GM21723 (cell line): ENCODE measurements at regions not wholly inside any gene's neighbourhood (a gene's known extent, or its start where the extent isn't known, plus 50 kb on each side); places are given as distances from the start of the nearest gene placed in this dataset.
"Not testable (repeated sequence)": the region's sequence is repeated elsewhere in the genome, so short reads cannot be mapped to it uniquely, and the experiment has no call there.

ENCODE experiments used
- ATAC-seq: cut with Tn5 transposase; IDR thresholded peaks from one replicate; pipeline ENCODE4 v1.9.1; 2021; ENCODE audit warnings: mild to moderate bottlenecking, moderate library complexity; ENCODE audit not compliant: unreplicated experiment

DNA sequence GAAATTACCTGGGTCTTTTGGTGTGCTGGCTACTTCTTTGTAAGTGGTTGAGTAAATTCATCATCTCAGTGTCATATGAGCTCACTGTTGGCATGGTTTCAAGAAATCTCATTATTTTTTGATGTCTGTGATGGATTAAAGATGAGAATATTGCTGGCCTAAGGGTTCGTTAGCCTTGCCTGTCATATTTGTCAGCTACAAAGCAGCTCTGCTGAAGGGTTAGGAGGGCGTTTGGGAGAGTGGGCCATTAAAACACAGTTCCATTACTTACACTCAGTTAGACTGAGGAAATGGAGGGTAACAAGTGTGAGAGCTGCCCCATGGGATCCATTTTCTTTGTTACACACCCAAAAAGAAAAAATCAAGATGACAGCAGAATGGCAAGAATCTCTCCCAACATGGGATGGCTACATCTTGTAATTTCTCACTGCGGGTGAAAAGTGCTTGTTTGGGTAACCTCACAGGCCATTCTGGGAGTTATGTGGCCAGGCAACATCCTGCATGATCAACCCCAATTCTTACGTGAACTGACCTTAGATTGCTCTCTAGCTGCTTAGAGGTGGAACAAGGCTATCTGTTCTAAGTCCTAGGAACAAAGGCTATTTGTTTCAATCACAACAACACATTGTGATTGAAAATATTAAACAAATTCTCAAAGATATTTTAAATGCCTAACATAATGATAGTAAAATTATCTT is 609.5 kb upstream of the RGMB start:
- ATAC-seq, result no peak

DNA sequence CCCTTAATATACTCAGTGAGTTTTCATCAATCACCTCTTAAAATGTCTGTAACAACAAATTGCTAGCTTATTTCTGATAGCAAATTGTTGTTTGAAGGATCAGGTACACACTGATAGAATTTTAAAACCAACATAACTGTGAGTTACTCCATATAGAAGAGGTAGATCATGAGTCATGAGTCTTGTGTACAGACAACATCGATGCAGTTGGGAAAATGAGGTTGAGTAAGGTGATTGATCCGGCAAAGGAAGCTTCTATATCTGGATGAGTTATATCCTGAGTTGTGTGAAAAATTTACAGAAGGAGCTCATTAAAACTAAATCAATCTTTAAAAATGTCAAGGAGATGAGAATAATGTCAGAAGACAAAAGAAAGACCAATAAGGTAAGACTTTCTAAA is 604.6 kb upstream of the RGMB start:
- no peak for ATAC-seq

DNA sequence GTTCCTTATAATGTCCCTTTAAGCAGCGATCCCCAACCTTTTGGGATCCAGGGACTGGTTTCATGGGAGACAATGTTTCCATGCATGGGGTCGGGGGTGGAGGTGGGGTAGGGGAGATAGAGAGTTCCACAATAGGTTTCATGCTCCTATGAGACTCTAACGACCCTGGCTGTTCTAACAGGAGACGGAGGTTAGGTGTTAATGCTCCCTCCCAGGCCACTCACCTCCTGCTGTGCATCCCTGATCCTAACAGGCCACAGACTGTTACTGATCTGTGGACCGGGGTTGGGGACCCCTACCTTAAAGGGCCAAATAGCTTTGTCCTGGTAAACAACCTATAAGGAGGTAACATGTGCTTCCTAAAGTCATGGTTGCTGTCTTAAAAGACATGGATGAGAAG is 602.5 kb upstream of the RGMB start:
- no peak for ATAC-seq

DNA sequence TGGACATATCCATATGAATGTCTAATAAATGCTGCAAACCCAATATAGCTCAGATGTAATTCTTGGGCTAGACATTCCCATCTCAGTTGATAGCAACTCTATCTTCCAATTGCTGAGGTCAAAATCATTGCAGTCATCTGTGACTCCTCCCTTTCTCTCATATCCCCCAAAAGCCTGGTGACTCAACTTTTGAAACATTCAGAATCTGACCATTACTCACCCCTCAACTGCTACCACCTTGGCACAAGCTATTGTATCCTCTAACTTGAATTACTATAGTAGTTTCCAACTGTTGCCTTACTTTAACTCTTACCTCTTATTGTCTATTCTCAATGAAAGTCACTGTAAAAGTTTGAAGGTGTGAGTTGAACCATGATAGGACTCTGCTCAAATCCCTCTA is 600.1 kb upstream of the RGMB start:
- ATAC-seq, result no peak

DNA sequence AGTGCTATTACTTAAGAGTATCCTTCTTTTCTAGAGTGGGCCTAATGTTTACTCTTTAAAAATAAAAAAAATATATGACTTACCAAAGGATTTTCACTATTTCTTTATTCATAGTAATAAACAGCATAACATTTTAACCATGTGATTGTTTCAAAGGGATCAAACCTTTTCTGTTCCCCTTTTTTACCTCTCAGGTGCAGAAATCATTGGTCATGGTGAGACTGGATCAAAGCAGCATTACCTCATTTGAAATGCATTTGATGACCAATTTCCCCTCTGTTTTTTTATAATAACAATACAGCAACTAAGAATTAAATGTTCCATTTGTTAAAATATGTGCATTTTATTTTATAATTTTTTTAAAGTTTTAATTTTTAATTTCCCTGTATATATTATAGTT is 598.0 kb upstream of the RGMB start:
- no peak for ATAC-seq

DNA sequence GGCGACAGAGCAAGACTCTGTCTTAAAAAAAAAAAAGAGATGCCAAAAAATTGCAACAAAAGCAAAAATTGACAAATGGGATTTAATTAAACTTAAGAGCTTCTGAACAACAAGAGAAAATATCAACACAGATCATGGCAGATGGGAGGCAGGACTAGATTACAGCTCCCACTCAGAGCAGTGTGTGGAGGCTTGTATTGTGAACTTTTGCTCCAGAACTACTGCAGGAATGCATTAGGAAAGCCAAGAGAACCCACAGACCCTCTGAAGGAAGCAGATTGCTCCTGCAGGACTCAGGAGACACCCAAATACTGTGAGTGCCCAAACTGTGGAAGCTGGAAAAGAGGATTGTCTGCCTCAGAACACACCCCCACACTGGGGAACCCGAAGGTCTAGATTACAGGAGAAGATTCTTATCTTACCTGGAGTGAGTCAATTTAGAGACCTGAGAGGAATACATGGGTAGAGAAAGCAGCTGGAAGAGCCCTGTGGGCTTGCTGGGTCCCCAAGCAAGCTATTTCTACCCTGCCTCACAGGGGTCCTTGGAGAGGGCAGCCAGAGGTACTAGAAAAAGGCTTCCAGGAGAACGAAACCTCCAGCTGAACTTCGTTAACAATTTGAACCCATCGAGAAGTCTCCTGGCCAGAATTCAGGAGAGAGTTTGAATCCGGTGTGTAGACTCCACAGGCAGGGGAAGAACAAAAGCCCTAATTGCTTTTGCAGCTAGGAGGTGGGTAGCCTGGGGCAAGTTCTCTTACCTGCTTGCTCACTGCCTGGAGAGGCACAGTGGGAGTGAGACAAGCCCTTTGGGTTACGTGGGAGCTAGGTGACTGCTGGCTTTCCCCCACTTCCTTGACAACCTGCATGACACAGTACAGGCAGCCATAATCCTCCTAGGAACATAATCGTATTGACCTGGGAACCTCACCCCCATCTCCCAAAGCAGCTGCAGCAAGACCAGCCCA is 593.4 kb upstream of the RGMB start:
- ATAC-seq, result no peak

DNA sequence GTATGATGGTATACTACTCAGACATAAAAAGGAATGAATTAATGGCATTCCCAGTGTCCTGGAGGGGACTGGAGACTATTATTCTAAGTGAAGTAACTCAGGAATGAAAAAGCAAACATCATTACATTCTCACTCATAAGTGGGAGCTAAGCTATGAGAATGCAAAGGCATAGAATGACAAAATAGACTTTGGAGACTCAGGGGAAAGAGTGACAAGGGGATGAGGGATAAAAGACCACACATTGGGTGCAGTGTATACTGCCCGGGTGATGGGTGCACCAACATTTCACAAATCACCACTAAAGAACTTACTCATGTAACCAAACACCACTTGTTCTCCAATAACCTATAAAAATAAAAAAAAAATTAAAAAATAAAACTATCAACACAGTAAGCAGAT is 587.3 kb upstream of the RGMB start:
- no peak for ATAC-seq

DNA sequence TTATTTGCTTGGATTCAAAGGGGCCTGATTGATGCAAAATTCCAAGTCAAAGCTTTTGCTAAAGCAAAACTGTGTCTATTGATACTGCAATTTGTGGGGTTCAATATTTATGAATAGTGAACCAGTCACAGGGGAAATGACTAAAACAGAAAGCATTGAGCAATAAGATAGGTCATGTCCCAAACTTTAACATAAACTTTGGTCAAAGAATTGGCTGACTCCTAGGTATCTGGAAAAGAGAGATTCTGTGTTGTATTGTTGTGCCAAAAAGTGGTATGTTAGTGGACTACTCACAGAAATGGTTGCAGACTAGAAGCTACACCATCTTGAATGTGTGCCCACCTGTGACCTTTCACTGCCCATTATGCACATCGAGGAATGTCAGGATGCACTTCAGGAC is 585.5 kb upstream of the RGMB start:
- no peak for ATAC-seq

DNA sequence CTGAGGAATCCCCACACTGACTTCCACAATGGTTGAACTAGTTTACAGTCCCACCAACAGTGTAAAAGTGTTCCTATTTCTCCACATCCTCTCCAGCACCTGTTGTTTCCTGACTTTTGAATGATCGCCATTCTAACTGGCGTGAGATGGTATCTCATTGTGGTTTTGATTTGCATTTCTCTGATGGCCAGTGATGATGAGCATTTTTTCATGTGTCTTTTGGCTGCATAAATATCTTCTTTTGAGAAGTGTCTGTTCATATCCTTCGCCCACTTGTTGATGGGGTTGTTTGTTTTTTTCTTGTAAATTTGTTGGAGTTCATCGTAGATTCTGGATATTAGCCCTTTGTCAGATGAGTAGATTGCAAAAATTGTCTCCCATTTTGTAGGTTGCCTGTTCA is 583.1 kb upstream of the RGMB start:
- not testable (repeated sequence) for ATAC-seq

DNA sequence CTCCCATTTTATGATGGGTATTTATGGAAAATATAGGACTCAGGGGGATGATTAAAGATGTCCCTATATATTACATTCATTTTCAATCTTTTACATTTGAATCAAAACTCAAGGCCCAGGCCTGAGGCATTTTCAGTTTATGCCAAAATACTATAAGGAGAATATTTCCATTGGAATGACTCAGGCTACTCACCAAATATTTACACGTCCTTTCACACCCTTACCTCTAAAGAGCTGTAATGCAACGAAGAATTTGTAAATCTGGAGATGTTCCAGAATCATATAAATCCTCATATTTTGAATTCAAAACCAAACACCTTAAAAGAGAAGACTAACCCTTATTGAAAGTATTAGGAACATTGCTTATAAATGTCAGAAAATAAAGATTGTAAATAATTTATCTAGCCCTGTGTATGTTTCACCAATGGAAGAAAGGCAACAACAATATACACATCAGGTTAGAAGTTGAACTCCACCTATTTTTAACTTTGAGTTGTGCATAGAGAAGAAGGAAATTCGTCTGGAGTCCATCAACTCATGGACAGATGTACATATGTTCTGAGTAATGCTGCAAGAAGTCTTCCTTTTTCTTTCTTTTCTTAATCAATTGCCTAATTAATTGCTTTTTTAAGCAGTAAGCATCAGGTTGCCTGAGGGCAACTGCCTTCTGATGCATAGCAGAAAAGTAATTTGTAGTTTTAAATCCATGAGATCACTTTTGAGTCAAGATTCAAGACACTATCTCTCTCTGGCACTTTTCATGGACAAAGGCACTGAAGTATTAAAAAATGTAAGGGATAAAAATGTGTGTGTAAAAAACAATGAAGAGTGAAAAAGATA is 579.3 kb upstream of the RGMB start:
- ATAC-seq, result no peak

DNA sequence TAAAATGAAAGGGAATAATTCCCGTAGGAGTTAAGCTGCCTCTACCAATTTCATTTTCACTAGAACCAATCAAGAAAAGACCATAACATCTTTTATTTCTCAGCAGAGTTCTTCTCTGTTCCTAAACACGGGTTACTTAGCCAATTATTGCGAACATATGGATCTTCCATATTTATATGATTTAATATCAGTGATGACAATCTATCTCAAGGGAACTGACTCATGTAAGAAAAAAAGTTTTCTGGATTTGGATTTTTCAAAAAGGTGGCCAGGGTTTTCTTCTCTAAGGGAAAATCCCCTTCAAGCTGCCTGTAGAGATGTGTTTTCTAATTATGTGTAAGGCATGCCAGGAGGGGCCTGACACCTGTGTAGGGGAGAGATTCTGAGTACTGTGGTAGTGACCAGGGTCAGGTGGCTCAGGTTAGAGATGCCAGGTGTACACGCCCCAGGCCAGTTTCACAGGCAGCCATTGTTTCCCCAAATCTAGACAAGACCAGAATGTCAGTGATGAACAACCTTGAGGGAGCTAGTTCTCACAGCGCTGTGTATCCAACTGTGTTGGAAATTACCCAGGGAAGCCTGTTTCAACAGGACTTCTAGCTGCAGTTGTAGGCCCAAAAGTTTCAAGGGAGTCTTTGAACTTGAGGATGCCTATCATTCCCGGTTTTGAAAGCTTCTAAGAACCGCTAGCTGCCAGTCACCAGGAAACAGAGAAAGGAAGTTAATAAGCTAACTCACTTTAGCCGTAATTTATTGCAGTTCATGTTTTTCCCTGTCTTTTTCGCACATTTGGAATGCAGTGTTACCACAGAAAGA is 572.5 kb upstream of the RGMB start:
- ATAC-seq, result no peak

DNA sequence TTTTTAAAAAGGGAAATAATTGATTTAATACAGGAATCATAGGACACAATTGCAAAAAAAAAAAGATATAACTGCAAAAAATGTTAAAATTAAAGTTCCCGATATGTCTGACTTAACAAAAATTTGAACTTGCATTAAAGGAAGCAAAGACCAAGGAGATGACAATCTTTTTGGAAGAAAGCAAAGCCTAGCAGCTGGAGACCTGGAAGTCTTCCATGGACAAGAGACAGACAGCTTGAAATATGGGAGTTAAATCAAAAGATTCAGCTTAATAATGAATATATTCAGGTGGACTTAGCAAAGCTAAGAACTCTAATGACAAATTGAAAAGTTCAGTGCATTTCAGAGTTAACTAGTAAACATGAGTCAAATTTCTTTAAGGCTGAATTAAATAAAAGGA is 568.7 kb upstream of the RGMB start:
- no peak for ATAC-seq

DNA sequence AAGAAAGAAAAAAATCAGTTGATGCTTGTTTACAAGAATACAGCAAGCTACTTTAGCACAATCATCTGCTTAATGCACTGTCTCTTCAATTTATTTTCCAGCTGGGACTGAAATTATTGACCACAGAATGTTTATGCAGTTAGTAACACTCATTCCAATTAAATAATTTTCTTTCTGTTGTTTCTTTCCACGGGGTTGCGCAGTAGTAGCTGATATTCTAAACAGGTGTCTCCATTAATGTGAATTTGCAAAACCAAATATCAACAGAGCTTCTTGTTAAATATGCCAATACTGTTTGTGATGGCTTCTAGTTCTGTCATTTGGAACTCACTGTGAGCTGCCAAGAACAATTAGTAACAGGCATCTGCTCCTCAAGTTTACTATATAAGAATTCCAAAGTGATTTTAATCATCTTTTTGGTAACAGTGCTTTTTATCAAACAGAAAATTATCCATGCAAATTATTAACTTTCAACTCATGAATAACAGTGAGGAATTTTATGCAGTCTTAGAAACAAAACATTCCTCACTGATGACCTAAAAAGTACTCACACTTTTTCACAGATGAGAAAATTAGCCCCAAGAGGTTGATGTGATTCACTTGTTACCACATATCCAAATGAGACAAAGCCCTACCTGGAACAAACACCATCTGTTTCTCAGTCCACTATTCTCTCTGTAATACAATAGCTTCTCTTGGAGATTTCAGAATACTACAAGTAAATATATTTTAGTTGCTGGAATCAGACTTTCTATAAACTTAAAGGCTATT is 567.6 kb upstream of the RGMB start:
- ATAC-seq, result no peak

DNA sequence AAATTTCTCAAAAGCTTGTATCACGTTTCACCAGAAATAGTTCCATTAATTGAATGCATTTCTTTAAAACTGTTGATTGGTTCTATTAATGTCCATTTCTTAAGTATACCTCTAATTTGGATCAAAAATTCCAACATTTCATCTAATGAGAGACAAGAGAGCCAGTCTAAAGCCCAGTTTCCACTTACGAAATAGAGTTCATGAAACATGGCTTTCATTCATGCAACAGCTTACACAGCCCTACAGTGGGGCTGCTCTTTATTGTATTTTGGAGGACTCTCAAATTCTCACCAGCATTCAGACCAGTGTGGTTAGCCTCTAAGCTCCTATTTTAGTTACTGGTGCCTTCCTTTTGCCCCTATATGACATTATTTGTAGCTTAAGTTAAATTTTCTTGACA is 566.9 kb upstream of the RGMB start:
- no peak for ATAC-seq

DNA sequence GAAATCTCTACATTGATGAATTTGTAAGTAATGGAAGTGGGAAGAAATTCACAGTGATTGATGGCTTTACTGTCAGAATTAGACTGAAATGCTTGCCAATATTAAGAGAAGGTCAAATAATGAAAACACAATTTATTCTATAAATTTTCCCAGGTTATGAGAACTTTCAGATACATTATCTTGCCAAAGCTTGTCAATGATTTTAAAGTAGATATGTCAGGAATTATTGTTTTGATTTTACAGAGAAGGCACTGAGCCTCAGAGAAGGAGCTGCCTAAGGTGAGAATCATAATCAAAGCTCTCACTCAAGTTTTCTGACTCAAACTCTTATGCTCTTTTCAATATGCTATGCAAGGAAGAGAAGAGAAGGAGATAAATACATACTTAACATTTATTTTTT is 564.0 kb upstream of the RGMB start:
- ATAC-seq, result no peak

DNA sequence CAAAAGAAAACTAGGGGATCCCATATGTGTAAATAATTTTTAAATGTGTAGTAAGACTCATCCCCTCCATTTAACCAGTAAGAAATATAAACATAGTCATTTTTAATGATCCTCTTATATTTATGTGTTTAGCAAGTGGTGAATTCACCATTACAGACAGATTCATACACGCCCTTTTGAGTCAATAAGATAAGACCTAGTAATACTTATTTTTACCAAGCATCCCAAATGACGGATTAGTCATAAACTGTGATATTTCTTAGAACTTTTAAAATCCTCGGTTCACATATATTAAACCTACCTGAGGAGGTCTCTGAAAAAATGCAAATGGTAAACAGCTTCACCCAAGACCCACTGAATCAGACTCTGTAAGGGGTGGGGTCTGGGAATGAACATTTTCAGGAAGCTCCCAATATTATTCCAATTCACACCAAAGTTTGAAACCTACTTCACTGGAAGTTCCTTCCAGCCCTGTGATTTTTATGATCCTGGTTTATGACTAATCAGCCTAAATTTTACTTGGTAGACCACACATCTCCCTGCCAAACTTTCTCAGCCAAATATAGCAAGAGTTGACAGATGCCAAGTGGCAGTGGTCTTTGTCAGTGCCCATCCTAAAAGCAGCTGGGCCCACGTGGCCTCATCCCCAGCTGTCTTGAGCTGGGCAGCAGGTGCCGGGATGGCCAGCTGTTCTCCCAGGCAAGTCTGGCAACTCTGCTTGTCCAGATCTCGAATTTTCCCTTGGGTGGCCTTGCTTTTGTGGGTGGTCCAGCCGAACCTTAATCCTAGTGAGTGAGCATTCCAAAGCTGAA is 559.0 kb upstream of the RGMB start:
- ATAC-seq, result no peak

DNA sequence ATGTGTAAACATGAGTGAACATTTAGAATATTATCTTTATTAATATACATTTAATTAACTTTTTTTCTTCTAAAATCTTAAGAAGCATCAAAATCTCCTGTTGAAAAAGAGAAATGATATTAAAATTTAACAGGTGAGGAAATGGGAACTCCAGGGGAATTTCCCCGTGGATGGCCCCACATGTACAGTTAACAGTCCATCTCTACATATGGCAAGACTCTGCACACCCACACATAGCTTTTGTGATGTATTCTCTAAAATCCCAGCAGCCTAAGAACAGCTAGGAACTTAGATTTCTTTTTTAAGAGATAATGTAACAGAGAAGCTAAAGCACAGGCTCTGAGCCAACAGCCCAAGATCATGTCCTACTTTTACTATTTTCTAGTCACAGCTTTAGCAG is 556.3 kb upstream of the RGMB start:
- no peak for ATAC-seq

DNA sequence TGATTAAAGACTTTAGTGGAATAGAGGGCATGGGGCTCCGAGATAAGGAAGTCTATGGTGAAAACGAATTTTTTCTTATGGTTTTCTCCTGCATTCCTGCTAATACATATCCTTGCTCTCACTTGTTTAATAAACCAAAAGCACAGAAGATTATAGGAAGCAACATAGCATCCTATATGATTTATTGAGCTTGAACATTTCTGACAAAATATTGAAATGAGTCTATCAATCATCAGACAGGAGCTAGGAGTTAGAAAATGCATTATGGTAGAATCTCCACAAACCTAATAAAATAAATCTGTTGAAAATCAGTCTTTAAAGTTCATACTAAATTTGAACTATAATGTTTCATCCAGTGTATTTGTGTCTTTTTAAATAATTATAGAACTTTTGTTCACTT is 554.6 kb upstream of the RGMB start:
- no peak for ATAC-seq

DNA sequence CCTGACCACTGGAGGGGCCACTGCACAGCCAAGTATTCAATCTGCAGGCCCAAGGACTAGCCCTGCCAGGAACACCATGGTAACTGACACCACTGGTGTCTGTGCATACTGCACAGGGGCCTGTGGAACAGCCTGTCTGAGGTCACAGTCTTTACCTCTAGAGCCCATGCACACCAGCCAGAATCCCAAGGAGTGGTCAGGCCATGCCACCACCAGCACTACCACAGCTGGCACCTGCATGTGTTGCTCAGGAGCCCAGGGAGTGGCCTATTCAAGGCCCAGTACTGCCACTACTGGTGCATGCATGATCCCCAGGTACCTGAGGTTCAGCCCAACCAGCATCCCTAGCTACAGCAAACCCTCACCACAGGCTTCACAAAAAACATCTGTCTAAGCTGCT is 546.0 kb upstream of the RGMB start:
- ATAC-seq, result no peak
